Loucy (cell line): ENCODE measurements at regions not wholly inside any gene's neighbourhood (a gene's known extent, or its start where the extent isn't known, plus 50 kb on each side); places are given as distances from the start of the nearest gene placed in this dataset.

Experiments
- H2AFZ ChIP-seq: fragments of 200-600 bp; sonication (generic); 2 replicates; pipeline ENCODE4 v1.6.0; 2016; ENCODE audit warnings: antibody characterized with exemption, mild to moderate bottlenecking, low read length, moderate library complexity
- H3F3A ChIP-seq: fragments of 200-600 bp; 2 replicates; pipeline ENCODE4 v1.6.0; 2016; ENCODE audit warnings: antibody characterized with exemption, low read depth, mild to moderate bottlenecking
- H3K27me3 ChIP-seq: fragments of 200-600 bp; sonication (generic); 2 replicates; pipeline ENCODE4 v1.6.1; 2014; ENCODE audit warnings: low read length, mild to moderate bottlenecking; ENCODE audit not compliant: insufficient read depth, poor library complexity, severe bottlenecking
- H3K36me3 ChIP-seq: fragments of 200-600 bp; sonication (generic); 2 replicates; pipeline ENCODE4 v1.6.1; 2016; ENCODE audit warnings: low read length; ENCODE audit not compliant: insufficient read depth
- H3K4me1 ChIP-seq: fragments of 200-600 bp; sonication (generic); 2 replicates; pipeline ENCODE4 v1.5.1; 2014; ENCODE audit warnings: low read length, mild to moderate bottlenecking; ENCODE audit not compliant: insufficient read depth, poor library complexity, severe bottlenecking
- H3K4me2 ChIP-seq: fragments of 200-600 bp; sonication (generic); 2 replicates; pipeline ENCODE4 v1.6.0; 2014; ENCODE audit warnings: antibody characterized with exemption, low read length, low read depth, mild to moderate bottlenecking; ENCODE audit not compliant: poor library complexity, severe bottlenecking
- H3K4me3 ChIP-seq: fragments of 200-600 bp; sonication (generic); 2 replicates; pipeline ENCODE4 v1.5.1; 2014; ENCODE audit warnings: low read length, mild to moderate bottlenecking, mixed read lengths; ENCODE audit not compliant: poor library complexity, severe bottlenecking
- H3K79me2 ChIP-seq: fragments of 200-600 bp; sonication (generic); 2 replicates; pipeline ENCODE4 v1.6.1; 2014; ENCODE audit warnings: low read length; ENCODE audit not compliant: insufficient read depth
- H3K9ac ChIP-seq: fragments of 200-600 bp; sonication (generic); 2 replicates; pipeline ENCODE4 v1.6.0; 2014; ENCODE audit warnings: mild to moderate bottlenecking, low read depth, low read length, moderate library complexity; ENCODE audit not compliant: poor library complexity, severe bottlenecking
- H3K9me2 ChIP-seq: fragments of 200-600 bp; sonication (generic); replicated peaks from 2 replicates; pipeline ENCODE4 v1.6.1; 2016; ENCODE audit warnings: low read depth, low read length, mixed read lengths
- H3K9me3 ChIP-seq: fragments of 200-600 bp; sonication (generic); 2 replicates; pipeline ENCODE4 v1.6.1; 2014; ENCODE audit warnings: mild to moderate bottlenecking, antibody characterized with exemption, low read length, low read depth; ENCODE audit not compliant: insufficient read depth
- H4K20me1 ChIP-seq: fragments of 200-600 bp; sonication (generic); 2 replicates; pipeline ENCODE4 v1.6.0; 2014; ENCODE audit warnings: antibody characterized with exemption, low read length, mild to moderate bottlenecking; ENCODE audit not compliant: insufficient read depth, poor library complexity, severe bottlenecking
- CTCF ChIP-seq: fragments of 200-600 bp; sonication (generic); conservative IDR thresholded peaks from 2 replicates; pipeline ENCODE4 v1.5.1; 2014; ENCODE audit warnings: mild to moderate bottlenecking, antibody characterized with exemption, low read length
- EZH2phosphoT487 ChIP-seq: fragments of 200-600 bp; IDR thresholded peaks from 2 replicates; pipeline ENCODE4 v1.6.1; 2018; ENCODE audit warnings: antibody characterized with exemption, mild to moderate bottlenecking, moderate library complexity, borderline replicate concordance

GRCh38 chr1:172938681-172939080, 112.1 kb downstream of the TNFSF18 start:
- no peak overlapping the region for H3K9ac ChIP-seq
- no peaks in the 10 kb centered on the region for H3K27me3 ChIP-seq
- H3K4me1 ChIP-seq: peaks cover 11% of the 10 kb centered on the region
- no peaks in the 10 kb centered on the region for H3F3A ChIP-seq
- H3K36me3 ChIP-seq: no peaks in the 10 kb centered on the region
- no peak overlapping the region for H3K4me2 ChIP-seq
- no peak overlapping the region for H3K4me3 ChIP-seq
- TF ChIP-seq EZH2phosphoT487: no peak
- no peak for TF ChIP-seq CTCF
- H3K9me2 ChIP-seq: no peaks in the 10 kb centered on the region
- no peaks in the 10 kb centered on the region for H3K79me2 ChIP-seq
- H4K20me1 ChIP-seq: no peaks in the 10 kb centered on the region
- H3K9me3 ChIP-seq: no peaks in the 10 kb centered on the region
- no peak overlapping the region for H2AFZ ChIP-seq

GRCh38 chr1:172939475-172939874, 111.3 kb downstream of the TNFSF18 start:
- H3K9me2 ChIP-seq: no peaks in the 10 kb centered on the region
- H2AFZ ChIP-seq: no peak overlapping the region
- H3K27me3 ChIP-seq: no peaks in the 10 kb centered on the region
- no peaks in the 10 kb centered on the region for H3K9me3 ChIP-seq
- no peak overlapping the region for H3K4me2 ChIP-seq
- no peaks in the 10 kb centered on the region for H3F3A ChIP-seq
- H3K4me3 ChIP-seq: no peak overlapping the region
- H3K9ac ChIP-seq: no peak overlapping the region
- no peaks in the 10 kb centered on the region for H3K36me3 ChIP-seq
- peaks cover 3% of the 10 kb centered on the region for H3K4me1 ChIP-seq
- no peaks in the 10 kb centered on the region for H3K79me2 ChIP-seq
- TF ChIP-seq EZH2phosphoT487 (no peak), CTCF (no peak)
- no peaks in the 10 kb centered on the region for H4K20me1 ChIP-seq

GRCh38 chr1:172940174-172940855, 110.4 kb downstream of the TNFSF18 start:
- Histone ChIP-seq H3K36me3 (no peaks in the 10 kb centered on the region), H3F3A (no peaks in the 10 kb centered on the region), H4K20me1 (no peaks in the 10 kb centered on the region), H2AFZ (no peak overlapping the region), H3K9me2 (no peaks in the 10 kb centered on the region), H3K4me1 (no peaks in the 10 kb centered on the region), H3K9me3 (no peaks in the 10 kb centered on the region), H3K27me3 (no peaks in the 10 kb centered on the region), H3K4me3 (no peak overlapping the region), H3K4me2 (no peak overlapping the region), H3K79me2 (no peaks in the 10 kb centered on the region), H3K9ac (no peak overlapping the region)
- TF ChIP-seq CTCF (no peak), EZH2phosphoT487 (no peak)
